ENCODE measurements at regions not wholly inside any gene's neighbourhood (a gene's known extent, or its start where the extent isn't known, plus 50 kb on each side); places are given as distances from the start of the nearest gene placed in this dataset.

GRCh38 chr10:8520382-8520781 lies 465.9 kb downstream of the GATA3 start:
- CTCF ChIA-PET, result no interaction called here
- H4K20me1 ChIP-seq (ENCODE audit: insufficient read depth, low read length), result no peaks in the 10 kb centered on the region
- no peak overlapping the region for H4K91ac ChIP-seq (ENCODE audit: insufficient read depth, low read depth, low read length)
- H2BK5ac ChIP-seq (ENCODE audit: low read depth, low read length, poor library complexity, severe bottlenecking), result no peak overlapping the region
- no peaks in the 10 kb centered on the region for H3K9me1 ChIP-seq (ENCODE audit: insufficient read depth, low read length)
- no peak overlapping the region for H2BK120ac ChIP-seq (ENCODE audit: low read depth, low read length)
- H3K27ac ChIP-seq (ENCODE audit: insufficient read depth, low read length), result no peak overlapping the region
- dilution Hi-C loops (cut with HindIII; ENCODE audit: low sequenced_read_pairs, unreplicated experiment), result no loop called here
- peaks cover 8% of the 10 kb centered on the region for H3K9me3 ChIP-seq (ENCODE audit: control insufficient read depth, insufficient read depth, low read length)
- H3K4me3 ChIP-seq (ENCODE audit: insufficient read depth, low read depth, low read length), result no peak overlapping the region
- H3K14ac ChIP-seq (replicated peaks; ENCODE audit: low read depth, low read length), result no peak overlapping the region
- H2BK20ac ChIP-seq (ENCODE audit: low read depth, low read length), result no peak overlapping the region
- no peak overlapping the region for H4K5ac ChIP-seq (ENCODE audit: low read depth, low read length)
- BruUV-seq (replicated peaks), result no TSS peak
- H2BK15ac ChIP-seq (ENCODE audit: low read depth, low read length), result no peak overlapping the region
- H3K23ac ChIP-seq (ENCODE audit: low read depth, low read length), result no peak overlapping the region
- H3K18ac ChIP-seq (ENCODE audit: low read depth, low read length), result no peak overlapping the region
- intact Hi-C loops (cut with micrococcal nuclease), result no loop called here
- no peak overlapping the region for H2AK9ac ChIP-seq (replicated peaks; ENCODE audit: low read depth, low read length, poor library complexity)
- in situ Hi-C loops (cut with MboI; ENCODE audit: low sequenced_read_pairs), result no loop called here
- no peaks in the 10 kb centered on the region for H3K27me3 ChIP-seq (ENCODE audit: control insufficient read depth, insufficient read depth, low read length)
- no peak overlapping the region for H4K8ac ChIP-seq (ENCODE audit: low read depth in 2 of 2, low read length in 2 of 2)
- ATAC-seq (ENCODE audit: low read depth), result no peak
- no peaks in the 10 kb centered on the region for H3K36me3 ChIP-seq (ENCODE audit: control insufficient read depth, insufficient read depth, low read length)
- no peak for DNase-seq
- no peak overlapping the region for H2AFZ ChIP-seq (replicated peaks; ENCODE audit: low read length, poor library complexity)
- no peak overlapping the region for H3K9ac ChIP-seq (ENCODE audit: low read depth, low read length)
- no peaks in the 10 kb centered on the region for H3K79me1 ChIP-seq (ENCODE audit: low read depth in 1 of 2, low read length in 2 of 2)
- no peak overlapping the region for H3K4me2 ChIP-seq (ENCODE audit: low read depth, low read length)
- WGBS, 2 experiments (ENCODE audit: extremely low coverage in 2 of 2, insufficient read length in 1 of 2), result no CpG with 5 or more reads among the region's 2 CpGs
- POLR2A ChIA-PET (ENCODE audit: unreplicated experiment), result no interaction called here
- no peak overlapping the region for H3K56ac ChIP-seq (ENCODE audit: extremely low read depth, insufficient read depth, low read length)
- no peaks in the 10 kb centered on the region for H3K4me1 ChIP-seq (ENCODE audit: control insufficient read depth, insufficient read depth, low read length)
- no peak overlapping the region for H2AK5ac ChIP-seq (ENCODE audit: low read depth, low read length)
- no peak overlapping the region for H3K4ac ChIP-seq (ENCODE audit: low read depth, low read length)
- TF ChIP-seq RAD21 (IDR thresholded peaks at IDR 0.05; ENCODE audit: low read length) (no peak), FOS (IDR thresholded peaks at IDR 0.05; ENCODE audit: low read depth, low read length) (no peak), RFX5 (IDR thresholded peaks at IDR 0.05; ENCODE audit: low read depth, low read length) (no peak), BHLHE40 (IDR thresholded peaks at IDR 0.05; ENCODE audit: low read depth, low read length) (no peak), USF2 (IDR thresholded peaks at IDR 0.05; ENCODE audit: low read depth, low read length) (no peak)

All from IMR-90 (cell line).